ENCODE measurements at regions not wholly inside any gene's neighbourhood (a gene's known extent, or its start where the extent isn't known, plus 50 kb on each side); places are given as distances from the start of the nearest gene placed in this dataset.
"Not testable (repeated sequence)": the region's sequence is repeated elsewhere in the genome, so short reads cannot be mapped to it uniquely, and the experiment has no call there.

- not testable (repeated sequence) for H3K4me1 ChIP-seq (ENCODE audit: insufficient read depth, insufficient read length); H3K4me3 ChIP-seq (ENCODE audit: insufficient read length, low read depth); H3K9ac ChIP-seq (ENCODE audit: insufficient read length, low read depth); H3K36me3 ChIP-seq (ENCODE audit: insufficient read depth, insufficient read length, low read length); H3K9me3 ChIP-seq (ENCODE audit: insufficient read depth, low read length); DNase-seq (ENCODE audit: low read depth, low spot score); H3K27me3 ChIP-seq (ENCODE audit: insufficient read depth, insufficient read length)
Measured at GRCh38 chr3:198146070-198146469, 186.1 kb downstream of the LMLN start.

- DNase-seq (ENCODE audit: low read depth, low spot score); H3K36me3 ChIP-seq (ENCODE audit: insufficient read depth, insufficient read length, low read length); H3K4me3 ChIP-seq (ENCODE audit: insufficient read length, low read depth); H3K27me3 ChIP-seq (ENCODE audit: insufficient read depth, insufficient read length); H3K9ac ChIP-seq (ENCODE audit: insufficient read length, low read depth); H3K9me3 ChIP-seq (ENCODE audit: insufficient read depth, low read length); H3K4me1 ChIP-seq (ENCODE audit: insufficient read depth, insufficient read length): not testable (repeated sequence)
Measured at GRCh38 chr3:198146559-198147164, 186.6 kb downstream of the LMLN start.

- H3K9me3 ChIP-seq (ENCODE audit: insufficient read depth, low read length); H3K9ac ChIP-seq (ENCODE audit: insufficient read length, low read depth); H3K27me3 ChIP-seq (ENCODE audit: insufficient read depth, insufficient read length); H3K4me1 ChIP-seq (ENCODE audit: insufficient read depth, insufficient read length); H3K4me3 ChIP-seq (ENCODE audit: insufficient read length, low read depth); DNase-seq (ENCODE audit: low read depth, low spot score); H3K36me3 ChIP-seq (ENCODE audit: insufficient read depth, insufficient read length, low read length): not testable (repeated sequence)
Measured at GRCh38 chr3:198147213-198147612, 187.2 kb downstream of the LMLN start.

GRCh38 chr3:198147993-198148392, 188.0 kb downstream of the LMLN start:
- H3K4me3 ChIP-seq (ENCODE audit: insufficient read length, low read depth); H3K9me3 ChIP-seq (ENCODE audit: insufficient read depth, low read length); H3K27me3 ChIP-seq (ENCODE audit: insufficient read depth, insufficient read length); H3K36me3 ChIP-seq (ENCODE audit: insufficient read depth, insufficient read length, low read length); H3K4me1 ChIP-seq (ENCODE audit: insufficient read depth, insufficient read length); DNase-seq (ENCODE audit: low read depth, low spot score); H3K9ac ChIP-seq (ENCODE audit: insufficient read length, low read depth): not testable (repeated sequence)

GRCh38 chr3:198149904-198150303, 189.9 kb downstream of the LMLN start:
- H3K27me3 ChIP-seq (ENCODE audit: insufficient read depth, insufficient read length); H3K4me1 ChIP-seq (ENCODE audit: insufficient read depth, insufficient read length); H3K4me3 ChIP-seq (ENCODE audit: insufficient read length, low read depth); H3K9me3 ChIP-seq (ENCODE audit: insufficient read depth, low read length); DNase-seq (ENCODE audit: low read depth, low spot score); H3K9ac ChIP-seq (ENCODE audit: insufficient read length, low read depth); H3K36me3 ChIP-seq (ENCODE audit: insufficient read depth, insufficient read length, low read length): not testable (repeated sequence)

GRCh38 chr3:198151867-198152266, 191.8 kb downstream of the LMLN start:
- not testable (repeated sequence) for H3K4me3 ChIP-seq (ENCODE audit: insufficient read length, low read depth); H3K9ac ChIP-seq (ENCODE audit: insufficient read length, low read depth); DNase-seq (ENCODE audit: low read depth, low spot score); H3K9me3 ChIP-seq (ENCODE audit: insufficient read depth, low read length); H3K36me3 ChIP-seq (ENCODE audit: insufficient read depth, insufficient read length, low read length); H3K27me3 ChIP-seq (ENCODE audit: insufficient read depth, insufficient read length); H3K4me1 ChIP-seq (ENCODE audit: insufficient read depth, insufficient read length)

GRCh38 chr3:198155771-198156170, 195.8 kb downstream of the LMLN start:
- DNase-seq (ENCODE audit: low read depth, low spot score); H3K27me3 ChIP-seq (ENCODE audit: insufficient read depth, insufficient read length); H3K9me3 ChIP-seq (ENCODE audit: insufficient read depth, low read length); H3K4me3 ChIP-seq (ENCODE audit: insufficient read length, low read depth); H3K9ac ChIP-seq (ENCODE audit: insufficient read length, low read depth); H3K4me1 ChIP-seq (ENCODE audit: insufficient read depth, insufficient read length); H3K36me3 ChIP-seq (ENCODE audit: insufficient read depth, insufficient read length, low read length): not testable (repeated sequence)

- H3K9ac ChIP-seq (ENCODE audit: insufficient read length, low read depth); H3K27me3 ChIP-seq (ENCODE audit: insufficient read depth, insufficient read length); DNase-seq (ENCODE audit: low read depth, low spot score); H3K4me3 ChIP-seq (ENCODE audit: insufficient read length, low read depth); H3K36me3 ChIP-seq (ENCODE audit: insufficient read depth, insufficient read length, low read length); H3K9me3 ChIP-seq (ENCODE audit: insufficient read depth, low read length); H3K4me1 ChIP-seq (ENCODE audit: insufficient read depth, insufficient read length): not testable (repeated sequence)
Measured at GRCh38 chr3:198157231-198157868, 197.3 kb downstream of the LMLN start.

- H3K36me3 ChIP-seq (ENCODE audit: insufficient read depth, insufficient read length, low read length); H3K27me3 ChIP-seq (ENCODE audit: insufficient read depth, insufficient read length); DNase-seq (ENCODE audit: low read depth, low spot score); H3K4me1 ChIP-seq (ENCODE audit: insufficient read depth, insufficient read length); H3K4me3 ChIP-seq (ENCODE audit: insufficient read length, low read depth); H3K9ac ChIP-seq (ENCODE audit: insufficient read length, low read depth); H3K9me3 ChIP-seq (ENCODE audit: insufficient read depth, low read length): not testable (repeated sequence)
Measured at GRCh38 chr3:198158007-198158406, 198.0 kb downstream of the LMLN start.

- H3K4me1 ChIP-seq (ENCODE audit: insufficient read depth, insufficient read length); H3K36me3 ChIP-seq (ENCODE audit: insufficient read depth, insufficient read length, low read length): not testable (repeated sequence)
- peak; percentile 46 for DNase-seq (ENCODE audit: low read depth, low spot score)
Measured at GRCh38 chr3:198167339-198168039, 207.5 kb downstream of the LMLN start.

GRCh38 chr3:198170781-198171180, 210.8 kb downstream of the LMLN start:
- not testable (repeated sequence) for H3K27me3 ChIP-seq (ENCODE audit: insufficient read depth, insufficient read length); H3K9ac ChIP-seq (ENCODE audit: insufficient read length, low read depth); DNase-seq (ENCODE audit: low read depth, low spot score); H3K36me3 ChIP-seq (ENCODE audit: insufficient read depth, insufficient read length, low read length); H3K4me1 ChIP-seq (ENCODE audit: insufficient read depth, insufficient read length); H3K4me3 ChIP-seq (ENCODE audit: insufficient read length, low read depth)
- peaks cover 15% of the 10 kb centered on the region for H3K9me3 ChIP-seq (ENCODE audit: insufficient read depth, low read length)

More at GRCh38 chr3:198167339-198168039, 207.5 kb downstream of the LMLN start:
- H3K4me3 ChIP-seq (ENCODE audit: insufficient read length, low read depth); H3K27me3 ChIP-seq (ENCODE audit: insufficient read depth, insufficient read length); H3K9ac ChIP-seq (ENCODE audit: insufficient read length, low read depth); H3K9me3 ChIP-seq (ENCODE audit: insufficient read depth, low read length): not testable (repeated sequence)

GRCh38 chr3:198173080-198173479, 213.1 kb downstream of the LMLN start:
- H3K9me3 ChIP-seq (ENCODE audit: insufficient read depth, low read length) = peaks cover 15% of the 10 kb centered on the region
- H3K9ac ChIP-seq (ENCODE audit: insufficient read length, low read depth); H3K4me1 ChIP-seq (ENCODE audit: insufficient read depth, insufficient read length); H3K36me3 ChIP-seq (ENCODE audit: insufficient read depth, insufficient read length, low read length); H3K27me3 ChIP-seq (ENCODE audit: insufficient read depth, insufficient read length); H3K4me3 ChIP-seq (ENCODE audit: insufficient read length, low read depth); DNase-seq (ENCODE audit: low read depth, low spot score): not testable (repeated sequence)

Measured in NT2/D1 (cell line).